HEK293 (cell line): ENCODE measurements at regions not wholly inside any gene's neighbourhood (a gene's known extent, or its start where the extent isn't known, plus 50 kb on each side); places are given as distances from the start of the nearest gene placed in this dataset.

Experiments used
- ATF2 ChIP-seq: fragments of 450-650 bp; formaldehyde crosslinking; IDR thresholded peaks from 2 replicates; pipeline ENCODE4 v1.5.1; 2016; ENCODE audit warnings: missing biosample characterization, missing genetic modification characterization, low read depth
- CTCF ChIP-seq: fragments of 450-650 bp; formaldehyde crosslinking; IDR thresholded peaks from 2 replicates; pipeline ENCODE4 v1.5.1; 2016; ENCODE audit warnings: missing biosample characterization, missing genetic modification characterization
- ELK4 ChIP-seq: IDR thresholded peaks from 2 replicates; pipeline ENCODE4 v1.6.1; 2011; ENCODE audit warnings: mild to moderate bottlenecking, low read depth, low read length, borderline replicate concordance
- MYNN ChIP-seq: fragments of 450-650 bp; formaldehyde crosslinking; IDR thresholded peaks from 2 replicates; pipeline ENCODE4 v1.5.1; 2016; ENCODE audit warnings: missing biosample characterization, missing genetic modification characterization, borderline replicate concordance
- PRDM10 ChIP-seq: fragments of 450-650 bp; formaldehyde crosslinking; IDR thresholded peaks from 2 replicates; pipeline ENCODE4 v1.5.1; 2016; ENCODE audit warnings: missing biosample characterization, missing genetic modification characterization
- REST ChIP-seq: fragments of 450-650 bp; formaldehyde crosslinking; IDR thresholded peaks from 2 replicates; pipeline ENCODE4 v1.5.1; 2016; ENCODE audit warnings: missing biosample characterization, missing genetic modification characterization
- SETDB1 ChIP-seq: IDR thresholded peaks from one replicate; pipeline ENCODE4 v1.6.1; 2017; ENCODE audit warnings: mild to moderate bottlenecking, low read length, moderate library complexity, mixed read lengths; ENCODE audit not compliant: insufficient read length
- SP2 ChIP-seq: fragments of 450-650 bp; formaldehyde crosslinking; IDR thresholded peaks from 2 replicates; pipeline ENCODE4 v1.5.1; 2016; ENCODE audit warnings: missing biosample characterization, missing genetic modification characterization
- ZBTB7A ChIP-seq: fragments of 450-650 bp; formaldehyde crosslinking; IDR thresholded peaks from 2 replicates; pipeline ENCODE4 v1.5.1; 2016; ENCODE audit warnings: low read depth, missing biosample characterization, missing genetic modification characterization
- ZNF133 ChIP-seq: fragments of 450-650 bp; formaldehyde crosslinking; IDR thresholded peaks from 2 replicates; pipeline ENCODE4 v1.5.1; 2016; ENCODE audit warnings: missing biosample characterization, missing genetic modification characterization
- ZNF157 ChIP-seq: fragments of 450-650 bp; formaldehyde crosslinking; IDR thresholded peaks from 2 replicates; pipeline ENCODE4 v1.5.1; 2016; ENCODE audit warnings: missing biosample characterization, missing genetic modification characterization
- ZNF2 ChIP-seq: fragments of 450-650 bp; formaldehyde crosslinking; IDR thresholded peaks from 2 replicates; pipeline ENCODE4 v1.5.1; 2016; ENCODE audit warnings: missing biosample characterization, missing genetic modification characterization
- ZNF23 ChIP-seq: fragments of 450-650 bp; formaldehyde crosslinking; IDR thresholded peaks from 2 replicates; pipeline ENCODE4 v1.5.1; 2016; ENCODE audit warnings: missing biosample characterization, missing genetic modification characterization, borderline replicate concordance
- ZNF776 ChIP-seq: fragments of 450-650 bp; formaldehyde crosslinking; IDR thresholded peaks from 2 replicates; pipeline ENCODE4 v1.5.0; 2017; ENCODE audit warnings: missing biosample characterization, missing genetic modification characterization, borderline replicate concordance

GRCh38 chr21:41656946-41657525 lies 109.8 kb downstream of the RIPK4 start:
- no peak for TF ChIP-seq SETDB1
- no peak for TF ChIP-seq ZBTB7A
- no peak for TF ChIP-seq CTCF (tag by site-specific recombination)
- TF ChIP-seq ZNF23: no peak
- no peak for TF ChIP-seq SP2 (tag by site-specific recombination)
- no peak for TF ChIP-seq REST
- TF ChIP-seq ZNF133: no peak
- TF ChIP-seq ATF2 (tag by site-specific recombination): no peak
- no peak for TF ChIP-seq PRDM10 (tag by site-specific recombination)
- TF ChIP-seq ZNF157 (tag by site-specific recombination): no peak
- no peak for TF ChIP-seq ZNF2 (tag by site-specific recombination)
- TF ChIP-seq MYNN (tag by site-specific recombination): no peak
- TF ChIP-seq ZNF776 (tag by site-specific recombination): no peak
- TF ChIP-seq ELK4: no peak
